Fibroblast of lung (primary cell): ENCODE measurements at regions not wholly inside any gene's neighbourhood (a gene's known extent, or its start where the extent isn't known, plus 50 kb on each side); places are given as distances from the start of the nearest gene placed in this dataset.

Experiments used
- EZH2 ChIP-seq: IDR thresholded peaks from 2 replicates; pipeline ENCODE4 v1.5.1; 2012; ENCODE audit warnings: low read length, control low read depth, mild to moderate bottlenecking; ENCODE audit errors: missing control alignments
- TF ChIP-seq, protein P1 (sequence below), 2 donors: IDR thresholded peaks in 1 of 2; conservative IDR thresholded peaks in 1 of 2; 1 replicate in 1 of 2; 2 replicates in 1 of 2; pipeline ENCODE4 v1.5.1; 2011 to 2012; ENCODE audit warnings: low read length in 2 of 2, control low read depth in 1 of 2, inconsistent platforms in 1 of 2, low read depth in 1 of 2, mild to moderate bottlenecking in 1 of 2

DNA sequence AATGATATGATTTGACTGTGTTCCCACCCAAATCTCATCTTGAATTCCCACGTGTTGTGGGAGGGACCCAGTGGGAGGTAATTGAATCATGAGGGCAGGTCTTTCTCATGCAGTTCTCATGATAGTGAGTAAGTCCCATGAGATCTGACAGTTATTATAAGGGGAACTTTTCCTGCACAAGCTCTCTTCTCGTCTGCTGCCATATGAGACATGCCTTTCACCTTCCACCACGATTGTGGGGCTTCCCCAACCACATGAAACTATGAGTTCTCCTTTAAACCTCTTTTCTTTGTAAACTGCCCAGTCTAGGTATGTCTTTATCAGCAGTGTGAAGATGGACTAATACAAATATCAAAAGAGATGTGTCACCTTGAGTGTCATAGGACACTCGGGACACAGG is 502.7 kb upstream of the PODXL start:
- TF ChIP-seq, protein P1, sequence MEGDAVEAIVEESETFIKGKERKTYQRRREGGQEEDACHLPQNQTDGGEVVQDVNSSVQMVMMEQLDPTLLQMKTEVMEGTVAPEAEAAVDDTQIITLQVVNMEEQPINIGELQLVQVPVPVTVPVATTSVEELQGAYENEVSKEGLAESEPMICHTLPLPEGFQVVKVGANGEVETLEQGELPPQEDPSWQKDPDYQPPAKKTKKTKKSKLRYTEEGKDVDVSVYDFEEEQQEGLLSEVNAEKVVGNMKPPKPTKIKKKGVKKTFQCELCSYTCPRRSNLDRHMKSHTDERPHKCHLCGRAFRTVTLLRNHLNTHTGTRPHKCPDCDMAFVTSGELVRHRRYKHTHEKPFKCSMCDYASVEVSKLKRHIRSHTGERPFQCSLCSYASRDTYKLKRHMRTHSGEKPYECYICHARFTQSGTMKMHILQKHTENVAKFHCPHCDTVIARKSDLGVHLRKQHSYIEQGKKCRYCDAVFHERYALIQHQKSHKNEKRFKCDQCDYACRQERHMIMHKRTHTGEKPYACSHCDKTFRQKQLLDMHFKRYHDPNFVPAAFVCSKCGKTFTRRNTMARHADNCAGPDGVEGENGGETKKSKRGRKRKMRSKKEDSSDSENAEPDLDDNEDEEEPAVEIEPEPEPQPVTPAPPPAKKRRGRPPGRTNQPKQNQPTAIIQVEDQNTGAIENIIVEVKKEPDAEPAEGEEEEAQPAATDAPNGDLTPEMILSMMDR (conservative IDR thresholded peaks at IDR 0.05 in 1 of 2, IDR thresholded peaks at IDR 0.05 in 1 of 2; ENCODE audit: low read depth in 1 of 2, low read length in 2 of 2) = no peak
- no peak for TF ChIP-seq EZH2
